NB4 (cell line): ENCODE measurements at regions not wholly inside any gene's neighbourhood (a gene's known extent, or its start where the extent isn't known, plus 50 kb on each side); places are given as distances from the start of the nearest gene placed in this dataset.

Experiments used
- MAX ChIP-seq: IDR thresholded peaks from 2 replicates; pipeline ENCODE4 v1.6.1; 2011; ENCODE audit warnings: low read depth, low read length
- POLR2A ChIP-seq: IDR thresholded peaks from 2 replicates; pipeline ENCODE4 v1.6.1; 2011; ENCODE audit warnings: mild to moderate bottlenecking; ENCODE audit not compliant: insufficient read length; ENCODE audit errors: extremely low read depth
- TF ChIP-seq, protein P1 (sequence below): IDR thresholded peaks from one replicate; pipeline ENCODE4 v1.5.1; 2012; ENCODE audit warnings: low read depth, low read length

DNA sequence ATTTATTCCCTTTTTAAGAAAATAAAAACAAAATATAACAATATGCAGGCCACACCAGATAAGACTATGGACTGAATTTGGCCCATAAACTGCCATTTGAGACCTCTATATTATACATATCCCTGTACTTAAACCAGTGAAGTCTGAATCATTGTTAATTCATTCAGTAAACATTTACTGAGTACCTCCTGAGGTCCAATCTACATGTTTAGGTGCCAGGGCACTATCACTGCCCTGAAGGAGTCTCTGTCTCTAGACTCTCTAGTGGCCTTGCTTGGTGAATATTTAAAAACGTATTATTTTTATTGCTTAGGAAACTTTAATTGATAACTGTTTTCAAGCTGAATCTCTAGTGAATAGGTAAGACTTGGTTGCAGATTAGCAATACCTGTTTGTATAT is 74.7 kb upstream of the ELL2 start:
- TF ChIP-seq, protein P1, sequence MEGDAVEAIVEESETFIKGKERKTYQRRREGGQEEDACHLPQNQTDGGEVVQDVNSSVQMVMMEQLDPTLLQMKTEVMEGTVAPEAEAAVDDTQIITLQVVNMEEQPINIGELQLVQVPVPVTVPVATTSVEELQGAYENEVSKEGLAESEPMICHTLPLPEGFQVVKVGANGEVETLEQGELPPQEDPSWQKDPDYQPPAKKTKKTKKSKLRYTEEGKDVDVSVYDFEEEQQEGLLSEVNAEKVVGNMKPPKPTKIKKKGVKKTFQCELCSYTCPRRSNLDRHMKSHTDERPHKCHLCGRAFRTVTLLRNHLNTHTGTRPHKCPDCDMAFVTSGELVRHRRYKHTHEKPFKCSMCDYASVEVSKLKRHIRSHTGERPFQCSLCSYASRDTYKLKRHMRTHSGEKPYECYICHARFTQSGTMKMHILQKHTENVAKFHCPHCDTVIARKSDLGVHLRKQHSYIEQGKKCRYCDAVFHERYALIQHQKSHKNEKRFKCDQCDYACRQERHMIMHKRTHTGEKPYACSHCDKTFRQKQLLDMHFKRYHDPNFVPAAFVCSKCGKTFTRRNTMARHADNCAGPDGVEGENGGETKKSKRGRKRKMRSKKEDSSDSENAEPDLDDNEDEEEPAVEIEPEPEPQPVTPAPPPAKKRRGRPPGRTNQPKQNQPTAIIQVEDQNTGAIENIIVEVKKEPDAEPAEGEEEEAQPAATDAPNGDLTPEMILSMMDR = no peak
- TF ChIP-seq POLR2A (no peak), MAX (no peak)
